H9 (cell line): ENCODE measurements at regions not wholly inside any gene's neighbourhood (a gene's known extent, or its start where the extent isn't known, plus 50 kb on each side); places are given as distances from the start of the nearest gene placed in this dataset.

Experiments
- DNase-seq: peaks from one replicate; pipeline ENCODE4 v3.0.0-alpha.2; 2017
- H2AFZ ChIP-seq: one replicate; pipeline ENCODE4 v1.6.1; 2013; ENCODE audit warnings: mild to moderate bottlenecking, low read length, control low read depth, moderate library complexity
- H2AK5ac ChIP-seq: 2 replicates; pipeline ENCODE4 v1.6.1; 2013; ENCODE audit warnings: low read length, control low read depth, mixed read lengths; ENCODE audit not compliant: insufficient read length
- H2BK120ac ChIP-seq: one replicate; pipeline ENCODE4 v1.6.1; 2013; ENCODE audit warnings: low read depth, mild to moderate bottlenecking, low read length, control low read depth, inconsistent platforms; ENCODE audit not compliant: poor library complexity, severe bottlenecking
- H2BK12ac ChIP-seq: 2 replicates; pipeline ENCODE4 v1.6.1; 2013; ENCODE audit warnings: low read length, control low read depth, mixed read lengths, low read depth; ENCODE audit not compliant: insufficient read length
- H2BK15ac ChIP-seq: 2 replicates; pipeline ENCODE4 v1.6.1; 2013; ENCODE audit warnings: low read depth, low read length, control low read depth
- H2BK20ac ChIP-seq: one replicate; pipeline ENCODE4 v1.6.1; 2013; ENCODE audit warnings: low read depth, mild to moderate bottlenecking, low read length, control low read depth, inconsistent platforms; ENCODE audit not compliant: poor library complexity, severe bottlenecking
- H2BK5ac ChIP-seq: 2 replicates; pipeline ENCODE4 v1.6.1; 2013; ENCODE audit warnings: low read length, control low read depth, mixed read lengths; ENCODE audit not compliant: insufficient read length
- H3K14ac ChIP-seq: 2 replicates; pipeline ENCODE4 v1.6.1; 2013; ENCODE audit warnings: low read length, control low read depth; ENCODE audit not compliant: insufficient read depth
- H3K18ac ChIP-seq: 2 replicates; pipeline ENCODE4 v1.6.1; 2013; ENCODE audit warnings: low read depth, mild to moderate bottlenecking, mixed read lengths, low read length, control low read depth; ENCODE audit not compliant: insufficient read length
- H3K23ac ChIP-seq: 2 replicates; pipeline ENCODE4 v1.6.1; 2013; ENCODE audit warnings: low read length, control low read depth, mixed read lengths, low read depth; ENCODE audit not compliant: insufficient read length
- H3K23me2 ChIP-seq: 2 replicates; pipeline ENCODE4 v1.6.1; 2013; ENCODE audit warnings: low read depth, mild to moderate bottlenecking, mixed read lengths, low read length, control low read depth; ENCODE audit not compliant: insufficient read length, poor library complexity, severe bottlenecking
- H3K27ac ChIP-seq: 2 replicates; pipeline ENCODE4 v1.5.1; 2013; ENCODE audit warnings: low read length, control low read depth, mixed read lengths, low read depth; ENCODE audit not compliant: insufficient read length
- H3K27me3 ChIP-seq: 2 replicates; pipeline ENCODE4 v1.6.1; 2013; ENCODE audit warnings: low read length, control low read depth, inconsistent platforms; ENCODE audit not compliant: insufficient read depth
- H3K4ac ChIP-seq: 2 replicates; pipeline ENCODE4 v1.6.1; 2013; ENCODE audit warnings: low read depth, mild to moderate bottlenecking, control low read depth, inconsistent platforms, low read length, moderate library complexity
- H3K4me1 ChIP-seq: 2 replicates; pipeline ENCODE4 v1.6.1; 2013; ENCODE audit warnings: low read length, control low read depth, inconsistent platforms; ENCODE audit not compliant: insufficient read depth
- H3K4me2 ChIP-seq: 2 replicates; pipeline ENCODE4 v1.6.1; 2013; ENCODE audit warnings: low read length, control low read depth, mixed read lengths; ENCODE audit not compliant: insufficient read length, insufficient read depth
- H3K56ac ChIP-seq: 2 replicates; pipeline ENCODE4 v1.6.1; 2013; ENCODE audit warnings: low read depth, mild to moderate bottlenecking, mixed read lengths, low read length, control low read depth; ENCODE audit not compliant: insufficient read length
- H3K79me1 ChIP-seq: 2 replicates; pipeline ENCODE4 v1.6.1; 2013; ENCODE audit warnings: low read depth, mild to moderate bottlenecking, moderate library complexity, low read length, control low read depth, inconsistent platforms; ENCODE audit not compliant: insufficient read depth, poor library complexity, severe bottlenecking
- H3K79me2 ChIP-seq: 2 replicates; pipeline ENCODE4 v1.6.1; 2013; ENCODE audit warnings: low read length, control low read depth, inconsistent platforms; ENCODE audit not compliant: insufficient read depth
- H3K9ac ChIP-seq: 2 replicates; pipeline ENCODE4 v1.6.1; 2013; ENCODE audit warnings: low read length, control low read depth, mixed read lengths; ENCODE audit not compliant: insufficient read length; ENCODE audit errors: extremely low read depth
- H3K9me3 ChIP-seq: one replicate; pipeline ENCODE4 v1.6.1; 2013; ENCODE audit warnings: low read depth, low read length, inconsistent platforms; ENCODE audit not compliant: control insufficient read depth
- H3T11ph ChIP-seq: one replicate; pipeline ENCODE4 v1.6.1; 2013; ENCODE audit warnings: mild to moderate bottlenecking, low read length, control low read depth, inconsistent platforms
- H4K20me1 ChIP-seq: one replicate; pipeline ENCODE4 v1.6.1; 2013; ENCODE audit not compliant: control insufficient read depth, insufficient read length, insufficient read depth
- H4K5ac ChIP-seq: 2 replicates; pipeline ENCODE4 v1.6.1; 2013; ENCODE audit warnings: low read depth, mild to moderate bottlenecking, mixed read lengths, low read length, control low read depth; ENCODE audit not compliant: insufficient read length
- H4K8ac ChIP-seq: replicated peaks from 2 replicates; pipeline ENCODE4 v1.6.1; 2013; ENCODE audit warnings: low read length, control low read depth, mixed read lengths, low read depth; ENCODE audit not compliant: insufficient read length
- H4K91ac ChIP-seq: 2 replicates; pipeline ENCODE4 v1.6.1; 2013; ENCODE audit warnings: low read depth, mild to moderate bottlenecking, moderate library complexity, mixed read lengths, low read length, control low read depth; ENCODE audit not compliant: insufficient read length
- H3K27ac Mint-ChIP-seq, 3 experiments: 2 replicates in 2 of 3; 3 replicates in 1 of 3; pipeline ENCODE4 v1.8.0; 2020 to 2021; ENCODE audit warnings: mixed read lengths in 3 of 3, mild to moderate bottlenecking in 1 of 3, moderate library complexity in 1 of 3
- H3K27me3 Mint-ChIP-seq: 2 replicates; pipeline ENCODE4 v1.8.0; 2021; ENCODE audit warnings: low read depth, mild to moderate bottlenecking, moderate library complexity, mixed read lengths
- H3K36me3 Mint-ChIP-seq, 3 experiments: 2 replicates in 2 of 3; 3 replicates in 1 of 3; pipeline ENCODE4 v1.8.0; 2020 to 2021; ENCODE audit warnings: low read depth in 3 of 3, mixed read lengths in 3 of 3; ENCODE audit not compliant: insufficient read depth in 1 of 3
- H3K4me1 Mint-ChIP-seq, 2 experiments: 2 replicates each; pipeline ENCODE4 v1.8.0; 2020; ENCODE audit warnings: mixed read lengths in 2 of 2
- H3K4me3 Mint-ChIP-seq, 2 experiments: 2 replicates in 1 of 2; 3 replicates in 1 of 2; pipeline ENCODE4 v1.8.0; 2020 to 2021; ENCODE audit warnings: mild to moderate bottlenecking in 2 of 2, mixed read lengths in 2 of 2, moderate library complexity in 1 of 2
- H3K9me3 Mint-ChIP-seq, 2 experiments: 2 replicates in 1 of 2; 3 replicates in 1 of 2; pipeline ENCODE4 v1.8.0; 2020; ENCODE audit warnings: mild to moderate bottlenecking in 2 of 2, mixed read lengths in 2 of 2, moderate library complexity in 1 of 2
- WGBS: extraction: QIAGEN DNeasy Blood & Tissue Kit; methylation state at CpG from one replicate; pipeline ENCODE4 v1.1.7; 2013; ENCODE audit warnings: missing lambda C conversion rate, low lambda C conversion rate, mixed read lengths; ENCODE audit not compliant: insufficient read length; ENCODE audit errors: extremely low coverage; 5-methylcytosine and 5-hydroxymethylcytosine counted together
- TF ChIP-seq, protein P1 (sequence below): fragments of 200-600 bp; sonication (generic); conservative IDR thresholded peaks from 3 replicates; pipeline ENCODE4 v1.8.0; 2021; ENCODE audit warnings: antibody characterized with exemption, mild to moderate bottlenecking

- H3K23me2 ChIP-seq = no peaks in the 10 kb centered on the region
- WGBS = no CpG with 5 or more reads among the region's 7 CpGs
Observed at GRCh38 chr14:104398656-104399055, 180.9 kb upstream of the C14orf180 start.

More at GRCh38 chr14:104398656-104399055, 180.9 kb upstream of the C14orf180 start:
- no peak overlapping the region for H4K8ac ChIP-seq
- H3K56ac ChIP-seq = no peak overlapping the region
- H2BK20ac ChIP-seq = no peak overlapping the region
- peaks cover 11 to 33% (median 11%) of the 10 kb centered on the region in 3 experiments for H3K36me3 Mint-ChIP-seq
- peaks cover 24 to 34% of the 10 kb centered on the region in 2 experiments for H3K9me3 Mint-ChIP-seq
- peak; percentile 2 for DNase-seq
- H3K4me3 Mint-ChIP-seq = no peak overlapping the region
- no peaks in the 10 kb centered on the region for H3K27me3 ChIP-seq
- no peak overlapping the region for H3K27ac ChIP-seq
- TF ChIP-seq, protein P1, sequence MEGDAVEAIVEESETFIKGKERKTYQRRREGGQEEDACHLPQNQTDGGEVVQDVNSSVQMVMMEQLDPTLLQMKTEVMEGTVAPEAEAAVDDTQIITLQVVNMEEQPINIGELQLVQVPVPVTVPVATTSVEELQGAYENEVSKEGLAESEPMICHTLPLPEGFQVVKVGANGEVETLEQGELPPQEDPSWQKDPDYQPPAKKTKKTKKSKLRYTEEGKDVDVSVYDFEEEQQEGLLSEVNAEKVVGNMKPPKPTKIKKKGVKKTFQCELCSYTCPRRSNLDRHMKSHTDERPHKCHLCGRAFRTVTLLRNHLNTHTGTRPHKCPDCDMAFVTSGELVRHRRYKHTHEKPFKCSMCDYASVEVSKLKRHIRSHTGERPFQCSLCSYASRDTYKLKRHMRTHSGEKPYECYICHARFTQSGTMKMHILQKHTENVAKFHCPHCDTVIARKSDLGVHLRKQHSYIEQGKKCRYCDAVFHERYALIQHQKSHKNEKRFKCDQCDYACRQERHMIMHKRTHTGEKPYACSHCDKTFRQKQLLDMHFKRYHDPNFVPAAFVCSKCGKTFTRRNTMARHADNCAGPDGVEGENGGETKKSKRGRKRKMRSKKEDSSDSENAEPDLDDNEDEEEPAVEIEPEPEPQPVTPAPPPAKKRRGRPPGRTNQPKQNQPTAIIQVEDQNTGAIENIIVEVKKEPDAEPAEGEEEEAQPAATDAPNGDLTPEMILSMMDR = no peak
- H3K27me3 Mint-ChIP-seq = peaks cover 6% of the 10 kb centered on the region; the same call in 1 of the 2 replicates
- H2BK12ac ChIP-seq = no peak overlapping the region
- H3K4me1 Mint-ChIP-seq = peaks cover 28 to 41% of the 10 kb centered on the region in 2 experiments
- H3K9me3 ChIP-seq = no peaks in the 10 kb centered on the region
- H2AK5ac ChIP-seq = no peak overlapping the region
- H3K14ac ChIP-seq = no peak overlapping the region
- H2BK5ac ChIP-seq = no peak overlapping the region
- no peaks in the 10 kb centered on the region for H3K79me1 ChIP-seq
- no peak overlapping the region for H3K27ac Mint-ChIP-seq
- no peak overlapping the region for H4K5ac ChIP-seq
- no peak overlapping the region for H3K4ac ChIP-seq
- H3K9ac ChIP-seq = no peak overlapping the region
- no peaks in the 10 kb centered on the region for H4K20me1 ChIP-seq
- no peak overlapping the region for H4K91ac ChIP-seq
- no peaks in the 10 kb centered on the region for H3K79me2 ChIP-seq
- H3K4me1 ChIP-seq = no peaks in the 10 kb centered on the region; the same call in 1 of the 2 replicates
- no peak overlapping the region for H2AFZ ChIP-seq
- no peak overlapping the region for H3K23ac ChIP-seq
- no peak overlapping the region for H2BK120ac ChIP-seq
- no peak overlapping the region for H3T11ph ChIP-seq
- H3K18ac ChIP-seq = no peak overlapping the region
- H2BK15ac ChIP-seq = no peak overlapping the region
- H3K4me2 ChIP-seq = no peak overlapping the region
